MCF 10A (cell line): ENCODE measurements at regions not wholly inside any gene's neighbourhood (a gene's known extent, or its start where the extent isn't known, plus 50 kb on each side); places are given as distances from the start of the nearest gene placed in this dataset.

Source experiments
- BruUV-seq: library from RNA; stranded (reverse); fragments of 400-500 nt; replicated peaks from 2 replicates; lab custom pipeline; 2021; lab: Mats Ljungman, UMichigan
- CTCF ChIA-PET: fragments of 300-600 bp; sonication (Branson Sonifier 250); formaldehyde crosslinking; extraction: SDS; loops from one replicate; lab custom pipeline; 2021; ENCODE audit warnings: antibody characterized with exemption, inconsistent platforms; lab: Yijun Ruan, JAX
- POLR2A ChIA-PET: fragments of 300-600, 350-650 bp; sonication (Branson Sonifier 250); formaldehyde crosslinking; extraction: SDS; loops from one replicate; lab custom pipeline; 2020; ENCODE audit warnings: antibody characterized with exemption, inconsistent platforms; lab: Yijun Ruan, JAX
- DNase-seq: peaks from one replicate; pipeline ENCODE4 v3.0.0-alpha.2; 2018; ENCODE audit not compliant: unreplicated experiment
- H3K27ac Mint-ChIP-seq: one replicate; pipeline ENCODE4 v1.8.0; 2022; ENCODE audit warnings: mild to moderate bottlenecking, low read depth, mixed read lengths; ENCODE audit not compliant: unreplicated experiment
- H3K27me3 Mint-ChIP-seq: one replicate; pipeline ENCODE4 v1.8.0; 2022; ENCODE audit warnings: mixed read lengths; ENCODE audit not compliant: insufficient read depth, unreplicated experiment
- H3K36me3 Mint-ChIP-seq: one replicate; pipeline ENCODE4 v1.8.0; 2022; ENCODE audit warnings: mild to moderate bottlenecking, moderate library complexity, mixed read lengths; ENCODE audit not compliant: insufficient read depth, unreplicated experiment
- H3K4me1 Mint-ChIP-seq: one replicate; pipeline ENCODE4 v1.8.0; 2022; ENCODE audit warnings: mixed read lengths; ENCODE audit not compliant: insufficient read depth, unreplicated experiment
- H3K4me3 Mint-ChIP-seq: one replicate; pipeline ENCODE4 v1.8.0; 2022; ENCODE audit warnings: mild to moderate bottlenecking, moderate library complexity, mixed read lengths; ENCODE audit not compliant: unreplicated experiment
- H3K9me3 Mint-ChIP-seq: one replicate; pipeline ENCODE4 v1.8.0; 2022; ENCODE audit warnings: mixed read lengths; ENCODE audit not compliant: unreplicated experiment
- intact Hi-C: fragments of 100-400 bp; cut with micrococcal nuclease; formaldehyde crosslinking; loops from 2 replicates; pipeline ENCODE4 v1.14.1; 2022
- TF ChIP-seq, protein P1 (sequence below): fragments of 200-600 bp; IDR thresholded peaks from one replicate; pipeline ENCODE4 v1.8.0; 2022; ENCODE audit warnings: antibody characterized with exemption, mild to moderate bottlenecking; ENCODE audit not compliant: unreplicated experiment

DNA sequence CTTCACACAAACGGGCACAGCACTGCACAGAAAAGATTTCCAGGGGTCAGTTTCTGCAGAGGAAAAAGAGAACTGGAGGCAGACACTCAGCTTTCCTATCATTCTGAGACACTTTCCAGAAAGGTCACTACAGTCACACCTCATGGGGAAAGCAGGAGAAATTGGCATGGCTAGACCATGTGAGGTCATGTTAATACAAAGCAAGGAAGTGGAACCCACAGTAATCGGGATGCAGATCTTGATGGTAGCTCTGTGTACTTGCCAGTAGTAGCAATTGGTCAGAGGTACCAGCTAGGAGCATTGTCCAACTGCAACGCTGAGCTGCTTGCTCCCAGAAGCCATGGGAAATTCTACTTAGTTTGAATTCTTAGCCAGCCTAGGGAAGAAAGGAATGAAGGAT lies 255.3 kb upstream of the PCDH10 start:
- no peak for DNase-seq
- no TSS peak for BruUV-seq
- Mint-ChIP-seq H3K36me3 (no peaks in the 10 kb centered on the region), H3K4me3 (no peak overlapping the region), H3K27ac (no peak overlapping the region), H3K4me1 (peaks cover 2% of the 10 kb centered on the region), H3K27me3 (no peaks in the 10 kb centered on the region), H3K9me3 (no peaks in the 10 kb centered on the region)
- intact Hi-C loops, result no loop called here
- ChIA-PET CTCF (interaction anchor here (0.6 kb wide), 1 partner anchor 225 kb away, joined by 3 read pairs; no protein-coding TSS in a partner anchor), POLR2A (interaction anchor here (0.7 kb wide), 1 partner anchor 1569 kb away, joined by 3 read pairs; no protein-coding TSS in a partner anchor)
- TF ChIP-seq, protein P1, sequence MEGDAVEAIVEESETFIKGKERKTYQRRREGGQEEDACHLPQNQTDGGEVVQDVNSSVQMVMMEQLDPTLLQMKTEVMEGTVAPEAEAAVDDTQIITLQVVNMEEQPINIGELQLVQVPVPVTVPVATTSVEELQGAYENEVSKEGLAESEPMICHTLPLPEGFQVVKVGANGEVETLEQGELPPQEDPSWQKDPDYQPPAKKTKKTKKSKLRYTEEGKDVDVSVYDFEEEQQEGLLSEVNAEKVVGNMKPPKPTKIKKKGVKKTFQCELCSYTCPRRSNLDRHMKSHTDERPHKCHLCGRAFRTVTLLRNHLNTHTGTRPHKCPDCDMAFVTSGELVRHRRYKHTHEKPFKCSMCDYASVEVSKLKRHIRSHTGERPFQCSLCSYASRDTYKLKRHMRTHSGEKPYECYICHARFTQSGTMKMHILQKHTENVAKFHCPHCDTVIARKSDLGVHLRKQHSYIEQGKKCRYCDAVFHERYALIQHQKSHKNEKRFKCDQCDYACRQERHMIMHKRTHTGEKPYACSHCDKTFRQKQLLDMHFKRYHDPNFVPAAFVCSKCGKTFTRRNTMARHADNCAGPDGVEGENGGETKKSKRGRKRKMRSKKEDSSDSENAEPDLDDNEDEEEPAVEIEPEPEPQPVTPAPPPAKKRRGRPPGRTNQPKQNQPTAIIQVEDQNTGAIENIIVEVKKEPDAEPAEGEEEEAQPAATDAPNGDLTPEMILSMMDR, result no peak

DNA sequence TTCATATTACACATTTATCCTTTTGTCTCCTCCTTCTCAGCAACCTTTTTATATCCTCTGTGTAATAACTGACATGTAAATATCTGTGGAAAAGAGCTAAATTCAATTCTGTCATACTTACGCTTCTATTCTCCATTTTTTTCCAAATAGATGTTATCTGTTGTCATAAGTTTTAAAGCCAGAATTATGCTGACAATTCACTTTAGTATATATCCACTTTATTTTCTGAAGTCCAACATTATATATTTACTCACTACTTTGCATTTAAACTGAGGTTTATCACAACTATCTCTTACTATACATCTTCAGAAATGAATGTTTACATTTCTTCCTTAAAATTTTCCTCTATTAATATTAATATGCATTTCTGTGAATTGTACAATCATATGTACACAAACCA lies 247.9 kb upstream of the PCDH10 start:
- Mint-ChIP-seq H3K27ac (no peak overlapping the region), H3K36me3 (no peaks in the 10 kb centered on the region), H3K27me3 (no peaks in the 10 kb centered on the region), H3K4me3 (no peak overlapping the region), H3K4me1 (peaks cover 4% of the 10 kb centered on the region), H3K9me3 (no peaks in the 10 kb centered on the region)
- intact Hi-C loops, result no loop called here
- TF ChIP-seq, protein P1, result no peak
- CTCF ChIA-PET, result interaction anchor here (0.7 kb wide), 1 partner anchor 92 kb away, joined by 3 read pairs; no protein-coding TSS in a partner anchor
- BruUV-seq, result no TSS peak
- DNase-seq, result no peak
- POLR2A ChIA-PET, result no interaction called here

DNA sequence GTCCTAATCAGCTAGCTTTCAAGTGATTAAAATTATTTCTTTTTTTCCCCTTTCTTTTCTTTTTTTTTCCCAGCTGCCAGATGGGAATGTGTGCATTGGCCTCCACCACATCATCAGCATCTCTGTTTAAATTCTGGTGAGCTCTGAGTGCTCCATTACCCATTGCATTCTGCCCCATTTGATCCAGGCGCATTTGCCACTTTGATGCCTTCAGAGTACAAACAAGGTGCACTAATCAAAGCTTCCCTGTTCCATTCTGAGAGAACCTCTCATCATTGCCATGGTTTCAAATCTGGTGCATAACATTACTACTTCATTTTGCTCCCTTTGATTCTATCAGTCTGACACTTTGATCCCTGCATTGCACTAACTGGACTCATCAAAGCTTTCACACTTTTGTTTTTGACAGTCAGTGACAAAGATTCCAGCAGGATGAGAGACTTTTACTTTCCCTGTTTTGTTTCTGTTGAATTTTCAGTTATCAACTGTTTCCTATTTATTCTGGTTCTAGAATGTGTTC lies 238.8 kb upstream of the PCDH10 start:
- Mint-ChIP-seq H3K4me3 (no peak overlapping the region), H3K9me3 (no peaks in the 10 kb centered on the region), H3K36me3 (no peaks in the 10 kb centered on the region), H3K27me3 (no peaks in the 10 kb centered on the region), H3K27ac (no peak overlapping the region), H3K4me1 (no peaks in the 10 kb centered on the region)
- CTCF ChIA-PET, result no interaction called here
- DNase-seq, result no peak
- no TSS peak for BruUV-seq
- POLR2A ChIA-PET, result interaction anchor here (1.0 kb wide), 1 partner anchor 17 kb away, joined by 3 read pairs; no protein-coding TSS in a partner anchor
- TF ChIP-seq, protein P1, result no peak
- intact Hi-C loops, result no loop called here

DNA sequence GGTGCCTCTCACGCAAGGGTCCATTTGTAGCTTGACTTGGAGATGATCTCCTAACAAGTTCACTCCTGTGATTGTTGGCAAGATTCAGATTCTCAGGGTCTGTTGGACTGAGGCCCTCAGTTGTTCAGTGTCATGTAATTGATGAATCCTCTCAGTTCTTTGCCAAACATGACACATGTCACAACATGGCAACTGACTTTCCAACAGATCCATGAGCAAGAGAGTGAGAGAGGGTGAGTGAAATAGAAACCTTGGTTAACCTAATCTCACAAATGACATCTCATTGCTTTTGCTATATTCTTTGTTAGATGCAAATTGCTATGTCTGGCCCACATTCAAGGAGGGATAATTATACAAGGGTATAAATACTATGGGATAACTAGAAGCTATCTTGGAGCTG lies 231.0 kb upstream of the PCDH10 start:
- Mint-ChIP-seq H3K36me3 (peaks cover under 1% of the 10 kb centered on the region), H3K27me3 (no peaks in the 10 kb centered on the region), H3K4me3 (no peak overlapping the region), H3K27ac (no peak overlapping the region), H3K9me3 (no peaks in the 10 kb centered on the region), H3K4me1 (no peaks in the 10 kb centered on the region)
- ChIA-PET POLR2A (interaction anchor here (0.9 kb wide), 1 partner anchor 14 kb away, joined by 3 read pairs; no protein-coding TSS in a partner anchor), CTCF (no interaction called here)
- no TSS peak for BruUV-seq
- TF ChIP-seq, protein P1, result no peak
- intact Hi-C loops, result no loop called here
- DNase-seq, result no peak
